HG02571 (cell line): ENCODE measurements at regions not wholly inside any gene's neighbourhood (a gene's known extent, or its start where the extent isn't known, plus 50 kb on each side); places are given as distances from the start of the nearest gene placed in this dataset.
"Not testable (repeated sequence)": the region's sequence is repeated elsewhere in the genome, so short reads cannot be mapped to it uniquely, and the experiment has no call there.

ENCODE experiments used
- ATAC-seq: cut with Tn5 transposase; IDR thresholded peaks from one replicate; pipeline ENCODE4 v1.9.1; 2021; ENCODE audit warnings: mild to moderate bottlenecking, moderate library complexity; ENCODE audit not compliant: unreplicated experiment

GRCh38 chr16:51237861-51238378 lies 86.8 kb upstream of the SALL1 start:
- no peak for ATAC-seq

GRCh38 chr16:51237207-51237606 lies 86.1 kb upstream of the SALL1 start:
- no peak for ATAC-seq

- no peak for ATAC-seq
Observed at GRCh38 chr16:51236583-51236982, 85.5 kb upstream of the SALL1 start.

GRCh38 chr16:51231702-51232101 lies 80.6 kb upstream of the SALL1 start:
- ATAC-seq = no peak

- not testable (repeated sequence) for ATAC-seq
Observed at GRCh38 chr16:51230035-51230434, 79.0 kb upstream of the SALL1 start.

- no peak for ATAC-seq
Observed at GRCh38 chr16:51228097-51228659, 77.1 kb upstream of the SALL1 start.

GRCh38 chr16:51225878-51226277 lies 74.8 kb upstream of the SALL1 start:
- ATAC-seq = no peak

GRCh38 chr16:51224317-51224716 lies 73.2 kb upstream of the SALL1 start:
- no peak for ATAC-seq

GRCh38 chr16:51222016-51222415 lies 70.9 kb upstream of the SALL1 start:
- ATAC-seq = no peak

GRCh38 chr16:51211148-51211547 lies 60.1 kb upstream of the SALL1 start:
- no peak for ATAC-seq

- ATAC-seq = no peak
Observed at GRCh38 chr16:51210087-51210486, 59.0 kb upstream of the SALL1 start.

GRCh38 chr16:51201604-51202003 lies 50.5 kb upstream of the SALL1 start:
- ATAC-seq = no peak
